SKM-1 (cell line): ENCODE measurements at regions not wholly inside any gene's neighbourhood (a gene's known extent, or its start where the extent isn't known, plus 50 kb on each side); places are given as distances from the start of the nearest gene placed in this dataset.

Experiments
- DNase-seq: peaks from one replicate; lab custom pipeline; 2025; ENCODE audit not compliant: unreplicated experiment; lab: John Stamatoyannopoulos, UW

DNA sequence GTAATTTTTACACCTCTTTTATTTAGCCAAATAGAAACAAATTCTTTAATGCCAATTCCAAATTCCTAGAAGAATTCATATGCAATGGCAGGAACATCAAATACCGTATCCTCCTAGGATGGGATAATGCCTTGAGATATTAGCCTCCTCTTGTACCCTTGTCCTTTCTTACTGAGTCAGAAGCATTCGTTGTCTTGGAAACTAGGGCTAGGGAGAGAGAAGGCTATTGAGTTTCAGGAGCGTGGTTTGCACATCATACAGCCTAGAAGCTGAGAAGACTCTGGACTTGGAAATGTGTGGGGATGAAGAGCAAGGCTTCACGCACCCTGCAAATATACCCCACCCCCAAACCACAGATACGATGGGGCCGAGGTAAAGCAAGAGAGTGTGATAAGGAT lies 300.7 kb downstream of the SP3 start:
- no peak for DNase-seq

DNA sequence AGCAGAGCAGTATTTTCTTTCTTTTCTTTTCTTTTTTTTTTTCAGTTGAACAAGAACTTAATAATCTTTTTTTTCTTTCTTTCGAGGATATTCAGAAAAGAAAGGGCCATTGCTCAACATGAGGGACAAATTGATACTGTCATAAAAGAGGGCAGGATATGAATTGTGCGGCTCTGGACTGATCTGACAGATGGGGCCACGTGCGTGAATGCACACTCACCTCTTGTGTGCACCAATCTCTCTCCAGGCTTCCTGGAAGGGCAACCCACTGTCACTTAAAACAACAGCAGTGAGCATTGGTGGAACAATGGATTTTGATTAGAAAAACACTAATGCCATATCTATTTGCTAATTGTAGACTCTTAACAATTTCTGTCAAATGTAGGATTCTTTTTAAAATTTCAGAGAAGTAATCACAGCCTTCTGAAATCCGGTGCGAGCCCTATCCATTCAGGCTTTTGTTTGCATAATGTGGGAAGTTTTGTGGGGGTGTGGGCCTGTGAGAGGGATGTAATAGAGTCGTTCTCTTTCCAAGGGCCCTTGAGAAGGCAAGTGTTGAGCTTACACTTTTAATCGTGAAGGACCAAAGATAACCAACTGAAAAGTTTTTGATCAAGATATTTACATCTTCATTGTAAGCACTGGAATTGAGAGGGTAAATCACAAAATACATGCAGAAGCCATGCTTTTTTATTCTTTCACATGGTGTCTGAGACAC lies 298.8 kb downstream of the SP3 start:
- DNase-seq, result no peak

DNA sequence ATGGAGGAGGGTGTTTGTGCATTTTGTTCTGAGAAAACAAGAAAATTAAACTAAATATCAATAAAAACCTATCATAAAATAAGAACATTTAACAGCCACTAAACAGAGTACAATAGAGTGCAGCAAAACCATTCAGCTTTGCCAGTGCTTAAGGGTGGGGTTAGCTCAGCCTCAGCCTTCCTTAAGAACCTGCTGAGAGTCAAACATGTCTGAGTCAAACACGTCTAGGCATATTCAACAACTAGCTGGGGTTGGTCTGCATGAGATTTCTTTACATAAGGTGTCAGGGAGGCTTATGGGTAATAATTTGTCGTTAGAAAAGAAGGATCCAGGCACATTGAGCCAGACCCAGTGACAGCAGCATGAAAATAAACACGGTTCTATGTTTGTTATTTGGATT lies 298.2 kb downstream of the SP3 start:
- no peak for DNase-seq

DNA sequence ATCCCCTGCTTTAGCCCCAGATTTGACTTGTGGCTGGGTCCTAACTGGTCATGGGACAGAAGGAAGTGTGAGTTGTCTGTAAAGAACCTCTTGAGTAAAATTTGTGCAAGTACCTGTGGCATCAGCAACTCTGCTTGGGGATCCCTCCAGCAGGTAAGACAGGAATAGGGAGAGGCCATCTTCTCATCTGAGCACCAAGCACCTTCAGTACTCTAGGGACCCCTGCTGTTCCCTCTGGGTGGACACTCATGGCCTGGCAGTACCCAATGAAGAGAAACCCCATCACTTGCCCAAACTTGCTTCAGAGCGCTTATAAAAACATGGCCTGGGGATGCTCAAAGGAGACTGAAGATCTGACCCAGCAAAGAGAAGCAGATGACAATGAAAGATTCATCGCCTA lies 297.8 kb downstream of the SP3 start:
- DNase-seq, result no peak

DNA sequence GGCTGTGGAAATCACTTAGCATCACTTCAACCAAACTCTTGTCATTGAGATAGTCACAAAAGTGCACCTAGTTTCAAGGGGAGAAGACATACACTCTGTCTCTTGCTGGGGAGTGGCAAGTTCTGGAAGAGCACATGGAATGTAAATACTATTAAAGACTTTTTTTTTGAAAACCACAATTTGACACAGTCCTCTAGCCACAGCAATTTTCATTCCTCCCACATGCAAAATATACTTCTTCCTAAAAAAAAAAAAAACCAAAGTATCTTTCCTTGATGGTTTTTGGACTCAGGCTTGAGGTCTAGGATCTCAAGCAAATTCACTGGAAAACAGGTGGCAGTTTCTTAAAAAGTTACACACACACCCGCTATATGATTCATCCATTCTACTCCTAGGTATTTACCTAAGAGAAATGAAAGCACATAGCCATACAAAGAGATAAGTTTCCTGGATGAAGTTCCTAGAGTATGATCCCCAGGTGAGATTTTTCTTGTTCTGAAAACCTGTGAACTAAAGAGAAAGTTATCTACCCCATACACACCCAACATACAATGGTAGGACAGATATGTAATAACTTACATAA lies 295.8 kb downstream of the SP3 start:
- DNase-seq, result no peak

DNA sequence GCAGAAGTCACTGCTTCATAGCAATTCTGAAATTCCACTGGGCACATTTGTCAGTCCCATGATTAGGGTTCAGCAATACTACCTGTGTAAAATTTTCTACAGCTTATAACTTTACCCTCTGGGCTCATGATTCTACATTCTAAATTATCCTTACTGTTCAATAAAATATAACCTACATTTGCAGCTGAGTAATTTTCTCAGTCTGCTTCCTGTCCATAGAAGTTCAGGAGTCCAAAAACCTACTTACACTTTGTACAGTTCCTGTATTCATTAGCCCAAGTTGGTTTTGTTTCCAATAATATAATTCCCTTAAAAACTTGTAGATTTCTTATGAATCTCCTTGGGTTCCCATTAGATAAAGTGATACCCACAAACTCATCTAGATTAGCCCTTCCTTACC lies 295.3 kb downstream of the SP3 start:
- no peak for DNase-seq

DNA sequence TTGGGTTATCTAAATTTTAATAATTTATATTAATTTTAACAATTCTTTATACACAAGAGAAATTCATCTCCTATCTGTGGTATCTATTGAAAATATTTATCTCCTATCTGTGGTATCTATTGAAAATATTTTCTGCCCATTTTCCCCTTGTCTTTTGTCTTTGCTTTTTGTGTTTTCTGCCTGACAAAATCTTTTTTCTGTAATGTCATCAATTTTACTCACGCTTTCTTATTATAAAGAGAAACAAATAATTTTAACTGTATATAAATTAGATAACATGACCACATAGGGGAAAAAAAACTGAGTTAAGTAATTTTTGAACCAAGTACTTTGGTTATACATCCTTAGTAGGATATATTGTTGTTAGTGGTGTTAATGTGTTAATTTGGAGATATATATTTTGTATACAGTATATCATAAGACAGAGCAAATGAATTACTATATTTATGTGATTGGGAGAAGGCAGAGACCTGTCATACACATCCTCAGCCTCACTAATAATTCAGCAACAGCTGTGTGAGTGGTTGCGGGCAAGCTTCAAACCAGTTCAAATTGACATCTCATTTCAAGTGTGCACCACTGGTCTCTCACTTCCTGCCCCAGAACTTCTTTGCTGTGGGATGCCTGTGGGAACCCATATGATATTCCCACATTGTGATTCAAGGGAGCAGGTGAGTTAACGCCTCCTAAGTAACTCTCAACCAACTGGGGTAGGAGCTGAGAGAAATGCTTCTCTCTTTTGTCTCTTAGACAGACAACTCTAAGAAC lies 292.4 kb downstream of the SP3 start:
- no peak for DNase-seq

DNA sequence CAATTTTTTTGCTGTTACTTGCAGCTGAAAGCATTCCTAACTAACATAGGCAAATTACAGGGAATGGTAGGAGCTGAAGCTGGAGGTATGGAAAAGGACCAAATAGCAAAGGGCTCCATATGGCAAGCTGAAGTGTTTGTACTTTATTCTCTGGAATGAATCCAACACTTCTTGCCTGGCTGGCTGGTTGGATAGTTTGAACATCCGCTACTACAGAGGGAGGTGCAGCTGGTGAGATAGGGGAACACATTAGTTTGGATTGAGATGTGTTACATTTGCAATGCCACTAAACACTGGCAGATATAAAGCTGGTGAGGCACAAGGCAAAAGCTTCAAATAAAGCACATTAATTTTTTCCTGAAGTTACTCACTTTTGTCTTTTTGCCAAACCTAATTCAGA lies 291.5 kb downstream of the SP3 start:
- no peak for DNase-seq

DNA sequence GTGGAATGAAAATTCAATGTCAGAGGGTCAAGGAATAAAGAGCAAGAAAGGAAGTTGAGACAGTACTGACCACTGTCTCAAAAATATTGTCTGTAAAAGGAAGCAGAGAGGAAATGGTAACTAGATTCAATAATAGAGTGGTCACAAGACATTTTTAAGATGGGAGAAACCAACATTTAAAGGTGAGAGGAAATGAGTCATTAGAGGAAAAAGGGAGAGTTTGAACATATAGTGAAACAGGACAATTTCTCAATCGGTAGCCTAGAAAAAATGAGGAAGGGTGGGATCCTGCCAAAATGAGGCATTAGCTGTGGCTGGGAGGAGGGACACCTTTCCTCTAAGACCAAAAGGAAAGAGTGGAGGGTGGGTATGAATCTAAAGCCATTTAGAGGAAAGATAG lies 288.5 kb downstream of the SP3 start:
- peak; percentile 13 for DNase-seq

DNA sequence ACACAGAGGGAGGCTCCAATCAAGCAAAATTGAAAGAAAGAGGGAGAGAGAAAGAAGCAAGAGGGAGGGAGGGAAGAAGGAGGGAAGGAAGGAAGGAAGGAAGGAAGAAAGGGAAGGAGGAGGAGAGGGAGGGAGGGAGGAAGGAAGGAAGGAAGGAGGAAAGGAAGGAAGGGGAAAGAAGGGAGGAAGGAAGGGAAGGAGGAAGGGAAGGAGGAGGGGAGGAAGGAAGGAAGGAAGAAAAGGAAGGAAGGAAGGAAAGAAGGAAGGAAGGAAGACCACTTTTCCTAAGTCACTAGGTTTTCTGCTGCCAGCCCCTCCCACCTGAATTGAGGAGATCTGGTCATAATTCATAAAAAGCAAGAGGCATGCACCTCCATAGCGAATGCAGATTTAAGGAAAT lies 287.0 kb downstream of the SP3 start:
- DNase-seq, result no peak

DNA sequence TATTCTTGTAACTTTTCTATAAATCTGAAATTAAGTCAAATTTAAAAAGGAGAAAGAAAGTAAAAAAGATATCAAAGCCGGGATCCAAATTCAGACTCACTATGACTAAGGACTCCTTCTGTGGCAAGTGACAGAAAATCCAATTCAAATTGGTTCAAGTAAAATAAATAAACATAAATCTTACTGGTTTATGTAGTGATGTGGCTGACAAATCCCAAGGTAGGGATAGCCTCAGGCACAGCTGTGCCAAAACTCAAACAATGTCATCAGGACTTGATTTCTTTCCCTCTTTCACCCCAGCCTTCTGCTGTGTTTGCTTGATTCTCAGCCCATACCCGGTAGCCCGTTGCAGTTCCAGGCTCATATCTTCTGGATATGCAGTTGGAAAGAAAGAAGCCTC lies 284.6 kb downstream of the SP3 start:
- no peak for DNase-seq

DNA sequence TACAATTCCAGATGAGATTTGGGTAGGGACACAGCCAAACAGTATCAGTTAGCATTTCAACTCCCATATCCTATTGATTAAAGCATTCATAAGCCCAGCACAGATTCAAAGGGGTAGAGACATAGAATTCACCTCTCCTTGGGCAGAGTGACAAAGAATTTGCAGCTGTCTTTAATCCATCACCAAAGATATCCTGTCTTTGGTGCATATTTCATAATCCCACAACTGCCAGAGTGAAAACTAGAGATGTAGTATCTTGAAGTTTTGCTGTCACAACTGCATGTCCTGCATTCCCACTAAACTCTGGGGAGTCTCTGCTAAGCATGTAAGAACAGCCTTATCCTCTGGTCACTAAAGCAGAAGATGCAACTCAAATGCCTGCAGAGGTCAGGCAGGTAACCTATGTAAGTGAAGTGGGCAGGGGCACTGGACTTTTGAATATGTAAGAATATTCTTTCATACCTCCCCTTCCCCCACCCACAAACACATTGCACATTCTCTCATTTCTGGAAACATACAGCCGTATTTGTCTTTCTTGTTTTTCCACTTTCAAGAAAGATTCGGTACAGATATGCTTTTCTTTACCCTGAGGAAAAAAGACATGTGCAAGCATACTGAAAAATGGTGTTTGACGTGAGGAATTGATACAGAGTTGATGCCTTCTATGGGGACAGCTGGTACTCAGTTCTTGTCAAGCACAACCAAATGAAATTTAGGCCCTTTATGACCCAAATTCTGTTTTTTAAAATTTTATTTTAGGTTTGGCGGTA lies 283.1 kb downstream of the SP3 start:
- no peak for DNase-seq

DNA sequence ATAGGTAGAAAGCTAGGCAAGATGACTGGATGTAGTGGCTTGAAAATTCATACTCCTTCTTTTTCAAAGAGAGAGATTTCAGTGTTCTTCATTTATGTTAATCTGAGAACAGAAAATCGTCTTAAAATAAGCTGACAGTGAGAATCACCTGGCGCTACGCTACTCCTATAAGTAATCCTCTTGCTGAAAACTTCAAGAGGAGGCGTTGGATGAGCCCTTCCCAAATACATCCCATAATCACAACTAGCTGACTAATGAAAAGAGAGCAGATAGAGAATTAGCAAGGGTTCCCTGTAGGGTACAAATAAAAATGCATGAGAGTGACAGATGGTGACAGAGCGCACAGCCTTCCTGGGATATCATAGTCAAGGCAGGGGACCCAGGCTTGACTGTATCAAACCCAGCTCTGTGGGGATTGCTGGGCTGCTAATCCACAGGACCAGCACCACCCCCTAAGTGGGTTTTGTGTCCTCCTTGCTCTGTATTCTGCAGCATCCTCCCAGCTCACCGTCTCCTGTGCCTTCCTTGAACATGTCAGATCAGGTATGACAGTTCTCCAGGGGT lies 280.2 kb downstream of the SP3 start:
- DNase-seq, result no peak

DNA sequence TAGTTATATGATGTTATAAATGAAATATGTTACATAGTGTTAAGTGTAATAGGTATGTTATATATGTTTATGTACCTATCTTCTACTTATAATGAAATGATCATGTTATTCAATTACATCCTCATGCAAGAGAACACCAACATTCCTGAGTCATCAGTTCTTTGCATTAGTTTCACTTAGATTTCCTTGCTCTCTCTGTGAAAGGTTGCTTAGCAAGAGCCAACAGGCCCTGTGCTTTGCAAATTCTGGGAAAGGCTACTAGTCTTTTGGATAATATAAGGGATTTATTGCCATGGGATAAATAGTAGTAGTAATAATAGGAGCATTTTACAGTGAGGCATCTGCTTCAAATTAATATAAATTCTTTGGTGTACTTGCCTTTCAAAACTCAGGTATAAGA lies 274.8 kb downstream of the SP3 start:
- no peak for DNase-seq

DNA sequence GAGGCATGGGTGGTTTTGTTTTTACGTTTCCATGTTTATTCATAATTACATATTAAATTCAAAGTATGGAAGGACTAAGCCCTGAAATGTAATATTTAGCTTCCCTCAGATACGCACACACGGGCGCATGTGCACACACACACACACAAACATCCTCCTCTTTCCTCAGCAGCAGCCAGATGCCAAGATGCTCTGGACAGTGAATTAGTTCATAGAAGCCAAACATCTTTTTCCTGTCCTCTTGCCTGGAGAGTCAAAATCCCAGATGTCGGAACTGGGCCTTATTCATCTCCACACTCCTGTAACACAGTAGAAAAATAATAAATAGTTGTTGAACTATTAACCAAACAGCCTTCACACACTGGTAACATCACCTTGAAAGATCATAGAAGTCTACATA lies 273.1 kb downstream of the SP3 start:
- no peak for DNase-seq

DNA sequence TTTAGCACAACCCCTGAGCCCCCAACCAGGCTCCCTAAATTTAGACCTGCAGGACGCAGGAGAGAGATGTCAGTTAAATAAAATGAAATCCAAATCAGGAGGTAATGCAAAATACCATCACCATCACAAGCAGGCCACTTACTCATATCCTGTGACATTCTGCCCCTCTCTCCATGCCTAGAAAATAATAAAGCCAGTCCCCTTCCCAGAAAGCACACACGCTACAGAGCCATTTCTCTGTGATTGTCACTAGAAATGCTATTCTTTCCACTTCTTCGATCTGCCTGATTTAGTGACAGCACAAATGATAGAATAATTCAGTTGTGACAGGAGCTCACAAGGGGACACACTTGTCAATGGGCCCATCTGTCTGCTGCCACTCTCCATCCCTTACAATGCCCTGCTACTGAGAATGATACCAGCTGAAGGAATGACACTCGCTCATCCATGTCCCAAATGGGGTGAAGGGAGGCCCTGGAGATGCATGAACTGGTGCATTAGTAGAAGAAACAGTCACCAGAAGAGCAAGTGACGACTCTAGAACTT lies 272.1 kb downstream of the SP3 start:
- DNase-seq, result no peak

DNA sequence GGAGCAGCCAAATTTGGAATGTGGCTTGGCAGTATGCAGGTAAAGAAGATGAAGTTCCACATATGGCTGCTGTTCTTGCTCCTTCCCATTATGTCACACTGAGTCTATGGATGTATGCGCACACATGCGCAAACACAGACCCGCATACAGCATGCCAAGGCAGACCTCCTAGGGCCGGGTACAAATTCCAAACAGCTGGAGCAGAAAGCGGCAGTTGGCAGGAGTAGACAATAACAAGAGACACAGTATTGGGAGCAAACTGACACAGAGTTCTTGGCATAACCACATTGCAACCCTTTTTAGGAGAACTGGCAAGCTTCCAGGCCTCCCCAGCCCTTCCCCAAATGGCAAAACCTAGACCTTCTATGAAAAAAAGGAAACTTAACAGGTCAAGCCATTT lies 268.9 kb downstream of the SP3 start:
- no peak for DNase-seq

DNA sequence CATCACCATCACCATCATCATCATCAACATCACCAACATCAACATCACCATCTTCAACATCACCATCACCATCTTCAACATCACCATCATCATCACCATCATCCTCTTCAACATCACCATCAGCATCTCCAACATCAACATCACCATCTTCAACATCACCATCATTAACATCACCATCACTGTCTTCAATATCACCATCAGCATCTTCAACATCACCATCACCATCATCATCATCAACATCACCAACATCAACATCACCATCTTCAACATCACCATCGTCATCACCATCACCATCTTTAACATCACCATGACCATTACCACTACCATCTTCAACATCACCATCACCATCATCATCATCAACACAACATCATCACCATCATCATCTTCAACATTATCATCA lies 267.2 kb downstream of the SP3 start:
- DNase-seq, result no peak

DNA sequence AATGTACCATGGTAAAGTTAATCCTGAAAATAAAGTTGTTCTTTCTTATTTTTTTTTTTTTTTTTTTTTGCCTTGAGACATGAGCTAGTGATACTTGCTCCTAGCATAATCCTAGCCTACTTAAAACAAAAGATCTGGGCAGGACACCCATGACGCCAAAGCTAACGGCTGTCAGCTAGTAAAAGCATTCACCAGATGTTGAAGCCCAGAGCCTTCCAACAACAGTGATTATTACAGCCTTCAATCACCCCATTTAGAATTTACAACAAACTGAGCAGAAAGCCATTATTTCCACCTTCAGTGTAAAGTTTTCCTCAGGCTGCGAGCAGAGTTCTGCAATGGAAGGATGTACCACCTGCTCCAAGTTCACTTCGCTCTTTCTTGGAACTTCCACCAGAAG lies 259.5 kb downstream of the SP3 start:
- DNase-seq, result no peak

DNA sequence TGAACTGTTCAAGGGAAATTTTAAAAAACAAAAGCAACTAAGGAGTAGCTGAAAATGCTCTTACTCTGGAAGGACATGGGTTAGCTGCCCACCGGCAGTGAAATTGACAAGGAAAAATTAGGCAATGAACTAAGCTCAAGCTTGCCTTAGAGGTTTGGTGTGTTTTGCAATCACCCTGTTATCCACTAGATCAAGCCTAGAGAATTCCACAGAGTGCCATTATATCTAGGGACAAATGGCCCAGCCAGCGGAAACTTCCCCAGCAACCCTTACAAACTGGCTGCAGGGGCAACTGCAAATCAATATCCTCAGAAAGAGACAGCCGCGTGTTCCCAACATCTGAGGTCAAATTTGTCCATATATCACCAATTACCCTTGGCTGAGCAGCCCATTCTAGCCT lies 258.2 kb downstream of the SP3 start:
- no peak for DNase-seq

DNA sequence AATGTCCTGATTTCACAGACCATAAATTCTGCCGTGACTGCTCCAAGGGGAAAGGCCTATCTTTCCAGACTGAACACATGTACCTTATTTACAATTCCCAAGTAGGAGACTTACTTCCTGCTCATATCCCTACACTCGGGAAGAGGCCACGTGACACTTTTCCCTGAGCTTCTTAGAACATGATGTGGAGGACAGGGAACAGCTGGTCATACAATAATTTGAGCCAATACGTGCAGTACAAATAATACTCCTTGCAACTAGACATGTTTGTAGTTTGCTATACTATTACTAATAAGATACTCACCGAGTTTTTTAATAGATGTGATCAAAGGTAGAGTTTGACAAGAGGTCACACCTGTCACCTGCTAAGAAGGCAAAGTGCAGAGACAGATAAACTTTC lies 256.4 kb downstream of the SP3 start:
- DNase-seq, result no peak
